ENCODE measurements at regions not wholly inside any gene's neighbourhood (a gene's known extent, or its start where the extent isn't known, plus 50 kb on each side); places are given as distances from the start of the nearest gene placed in this dataset.

DNA sequence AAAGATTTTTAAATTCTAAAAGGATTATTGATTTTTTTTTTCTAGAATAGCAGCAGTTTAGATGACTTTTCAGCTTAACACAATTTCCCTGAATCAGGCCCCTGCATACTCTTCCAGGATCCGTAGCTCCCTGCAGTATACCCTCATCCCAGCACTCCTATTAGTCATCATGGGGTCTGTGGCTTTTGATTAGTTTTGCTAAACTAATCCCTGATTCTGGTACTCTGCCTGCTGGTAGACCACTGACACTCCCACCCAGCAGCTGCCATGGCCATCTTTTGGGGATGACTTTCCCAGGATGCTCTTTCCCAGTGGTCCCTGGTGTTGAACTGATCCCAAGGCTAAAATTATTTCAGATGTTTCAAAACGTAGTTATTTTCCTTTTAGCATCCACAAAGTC is 802.0 kb downstream of the RAPGEF2 start:
- DNase-seq: no peak
- Histone ChIP-seq H3K4me3 (no peak overlapping the region), H3K4me1 (ENCODE audit: insufficient read depth) (no peaks in the 10 kb centered on the region), H3K9me3 (no peaks in the 10 kb centered on the region), H3K27me3 (no peaks in the 10 kb centered on the region), H3K36me3 (no peaks in the 10 kb centered on the region), H3K27ac (no peak overlapping the region)
- TF ChIP-seq, protein P1, sequence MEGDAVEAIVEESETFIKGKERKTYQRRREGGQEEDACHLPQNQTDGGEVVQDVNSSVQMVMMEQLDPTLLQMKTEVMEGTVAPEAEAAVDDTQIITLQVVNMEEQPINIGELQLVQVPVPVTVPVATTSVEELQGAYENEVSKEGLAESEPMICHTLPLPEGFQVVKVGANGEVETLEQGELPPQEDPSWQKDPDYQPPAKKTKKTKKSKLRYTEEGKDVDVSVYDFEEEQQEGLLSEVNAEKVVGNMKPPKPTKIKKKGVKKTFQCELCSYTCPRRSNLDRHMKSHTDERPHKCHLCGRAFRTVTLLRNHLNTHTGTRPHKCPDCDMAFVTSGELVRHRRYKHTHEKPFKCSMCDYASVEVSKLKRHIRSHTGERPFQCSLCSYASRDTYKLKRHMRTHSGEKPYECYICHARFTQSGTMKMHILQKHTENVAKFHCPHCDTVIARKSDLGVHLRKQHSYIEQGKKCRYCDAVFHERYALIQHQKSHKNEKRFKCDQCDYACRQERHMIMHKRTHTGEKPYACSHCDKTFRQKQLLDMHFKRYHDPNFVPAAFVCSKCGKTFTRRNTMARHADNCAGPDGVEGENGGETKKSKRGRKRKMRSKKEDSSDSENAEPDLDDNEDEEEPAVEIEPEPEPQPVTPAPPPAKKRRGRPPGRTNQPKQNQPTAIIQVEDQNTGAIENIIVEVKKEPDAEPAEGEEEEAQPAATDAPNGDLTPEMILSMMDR (IDR thresholded peaks at IDR 0.05): no peak
- no peak for TF ChIP-seq POLR2A (IDR thresholded peaks at IDR 0.05)
- TF ChIP-seq EP300 (IDR thresholded peaks at IDR 0.05): no peak
- WGBS, 3 donors: 58 to 72% (median 62%) methylated on average over 2 of the region's 2 CpGs
- intact Hi-C loops (cut with DNase I): no loop called here

DNA sequence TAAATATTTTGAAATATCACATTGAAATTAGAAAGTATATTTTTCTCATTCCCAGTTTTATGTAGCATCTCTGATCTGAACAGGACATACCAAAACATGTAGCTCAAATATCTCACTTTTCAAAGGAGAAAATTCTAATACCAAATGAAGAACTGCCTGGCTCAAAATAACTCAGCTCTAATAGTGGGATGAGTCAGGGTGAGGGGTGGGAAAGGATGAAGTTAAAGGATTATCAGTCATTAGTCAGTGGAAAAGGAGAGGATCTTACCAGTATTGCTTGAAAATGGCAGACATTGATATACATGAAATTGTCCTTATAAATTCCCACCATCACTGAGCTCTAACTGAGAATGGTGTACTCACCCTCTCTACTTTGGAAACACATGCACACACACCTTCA is 803.2 kb downstream of the RAPGEF2 start:
- H3K4me3 ChIP-seq: no peak overlapping the region
- no peaks in the 10 kb centered on the region for H3K4me1 ChIP-seq (ENCODE audit: insufficient read depth)
- no peaks in the 10 kb centered on the region for H3K9me3 ChIP-seq
- no peaks in the 10 kb centered on the region for H3K36me3 ChIP-seq
- DNase-seq: no peak
- H3K27ac ChIP-seq: no peak overlapping the region
- TF ChIP-seq, protein P1 (IDR thresholded peaks at IDR 0.05): no peak
- TF ChIP-seq EP300 (IDR thresholded peaks at IDR 0.05): no peak
- TF ChIP-seq POLR2A (IDR thresholded peaks at IDR 0.05): no peak
- no peaks in the 10 kb centered on the region for H3K27me3 ChIP-seq
- intact Hi-C loops (cut with DNase I): no loop called here

DNA sequence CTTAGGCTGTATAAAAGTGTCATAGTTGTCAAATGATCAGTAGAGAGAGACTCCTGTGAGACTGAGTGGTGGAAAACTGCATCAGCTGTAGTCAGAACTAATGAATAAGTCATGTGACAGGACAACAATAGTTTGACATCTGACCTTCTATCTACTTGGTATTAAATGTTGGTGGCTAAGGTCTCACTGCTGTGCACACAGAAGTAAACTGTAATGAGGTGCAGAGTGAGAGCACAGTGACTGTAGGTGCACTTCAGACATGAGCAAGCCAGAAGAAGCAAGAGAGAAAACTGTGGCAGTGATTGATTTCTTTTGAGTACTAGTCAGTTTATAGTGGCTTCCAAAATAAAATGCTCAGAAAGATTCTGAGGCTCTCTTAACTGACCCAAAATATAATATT is 803.6 kb downstream of the RAPGEF2 start:
- Histone ChIP-seq H3K36me3 (no peaks in the 10 kb centered on the region), H3K4me1 (ENCODE audit: insufficient read depth) (no peaks in the 10 kb centered on the region), H3K27me3 (no peaks in the 10 kb centered on the region), H3K9me3 (no peaks in the 10 kb centered on the region), H3K27ac (no peak overlapping the region), H3K4me3 (no peak overlapping the region)
- DNase-seq: no peak
- no peak for TF ChIP-seq POLR2A (IDR thresholded peaks at IDR 0.05)
- TF ChIP-seq, protein P1 (IDR thresholded peaks at IDR 0.05): no peak
- TF ChIP-seq EP300 (IDR thresholded peaks at IDR 0.05): no peak
- intact Hi-C loops (cut with DNase I): no loop called here

DNA sequence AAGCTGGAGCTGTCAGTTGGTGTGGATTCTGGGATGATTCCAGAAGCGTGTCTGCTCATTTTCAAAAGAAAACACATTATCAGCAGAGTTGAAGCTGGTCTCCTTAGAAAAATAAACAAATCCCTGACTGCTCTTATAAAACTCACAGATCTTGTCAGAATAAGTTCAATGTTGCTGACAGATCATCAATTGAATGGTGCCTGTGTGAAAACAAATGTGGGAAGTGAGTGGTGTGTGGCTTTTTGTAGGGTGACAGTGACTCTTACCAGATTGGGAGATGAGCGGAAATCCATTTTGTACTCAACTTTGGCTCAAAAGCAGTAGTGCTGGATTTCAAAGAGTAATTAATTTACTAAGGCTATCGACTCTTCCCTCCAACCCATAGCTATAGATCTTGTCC is 807.8 kb downstream of the RAPGEF2 start:
- Histone ChIP-seq H3K4me3 (no peak overlapping the region), H3K27ac (no peak overlapping the region), H3K4me1 (ENCODE audit: insufficient read depth) (no peaks in the 10 kb centered on the region), H3K9me3 (no peaks in the 10 kb centered on the region), H3K27me3 (no peaks in the 10 kb centered on the region), H3K36me3 (no peaks in the 10 kb centered on the region)
- no peak for DNase-seq
- 52 to 60% (median 53%) methylated on average over 3 of the region's 3 CpGs for WGBS, 3 donors
- intact Hi-C loops (cut with DNase I): no loop called here
- TF ChIP-seq POLR2A (IDR thresholded peaks at IDR 0.05) (no peak), EP300 (IDR thresholded peaks at IDR 0.05) (no peak)
- TF ChIP-seq, protein P1 (IDR thresholded peaks at IDR 0.05): no peak

GRCh38 chr4:159922119-159922518 is 819.2 kb downstream of the RAPGEF2 start:
- Histone ChIP-seq H3K36me3 (no peaks in the 10 kb centered on the region), H3K9me3 (no peaks in the 10 kb centered on the region), H3K27me3 (no peaks in the 10 kb centered on the region), H3K4me1 (ENCODE audit: insufficient read depth) (no peaks in the 10 kb centered on the region), H3K27ac (no peak overlapping the region), H3K4me3 (no peak overlapping the region)
- intact Hi-C loops (cut with DNase I): no loop called here
- TF ChIP-seq POLR2A (IDR thresholded peaks at IDR 0.05): no peak
- no peak for TF ChIP-seq EP300 (IDR thresholded peaks at IDR 0.05)
- TF ChIP-seq, protein P1 (IDR thresholded peaks at IDR 0.05): no peak
- WGBS, 3 donors: 34 to 57% (median 35%) methylated on average over 1 of the region's 1 CpG
- no peak for DNase-seq

Data from ovary (tissue), 7 donors.